Keratinocyte (primary cell): ENCODE measurements at regions not wholly inside any gene's neighbourhood (a gene's known extent, or its start where the extent isn't known, plus 50 kb on each side); places are given as distances from the start of the nearest gene placed in this dataset.

Experiments used
- DNase-seq: peaks from one replicate; pipeline ENCODE4 v3.0.0-alpha.2; 2011; ENCODE audit warnings: low read depth, missing footprints, low spot score
- FAIRE-seq: peaks from 2 replicates; lab custom pipeline; 2011; peaks lifted over from hg19 to GRCh38; lab: Jason Lieb, UNC
- H2AFZ ChIP-seq: 2 replicates; pipeline ENCODE4 v1.6.0; 2012; ENCODE audit warnings: low read length, control low read depth, inconsistent platforms; ENCODE audit not compliant: control insufficient read depth
- H3K27ac ChIP-seq: 2 replicates; pipeline ENCODE4 v1.5.1; 2011; ENCODE audit warnings: low read length; ENCODE audit not compliant: control insufficient read depth, insufficient read depth
- H3K27me3 ChIP-seq: 3 replicates; pipeline ENCODE4 v1.6.0; 2011; ENCODE audit warnings: low read length; ENCODE audit not compliant: control insufficient read depth, insufficient read depth; ENCODE audit errors: extremely low read depth
- H3K36me3 ChIP-seq, 2 experiments: 2 replicates in 1 of 2; 3 replicates in 1 of 2; pipeline ENCODE4 v1.5.1; 2011; ENCODE audit warnings: low read length in 2 of 2, mild to moderate bottlenecking in 1 of 2; ENCODE audit not compliant: control insufficient read depth in 2 of 2, insufficient read depth in 2 of 2; ENCODE audit errors: extremely low read depth in 1 of 2
- H3K4me1 ChIP-seq: 3 replicates; pipeline ENCODE4 v1.5.1; 2011; ENCODE audit warnings: low read length; ENCODE audit not compliant: control insufficient read depth, insufficient read depth; ENCODE audit errors: extremely low read depth
- H3K4me2 ChIP-seq: 3 replicates; pipeline ENCODE4 v1.6.0; 2011; ENCODE audit warnings: low read depth, low read length; ENCODE audit not compliant: control insufficient read depth, insufficient read depth; ENCODE audit errors: extremely low read depth
- H3K4me3 ChIP-seq, 3 experiments: fragments of 200-600 bp in 1 of 3; sonication (generic) in 1 of 3; 2 replicates in 2 of 3; 3 replicates in 1 of 3; pipeline ENCODE4 v1.5.1; 2011 to 2016; ENCODE audit warnings: low read length in 3 of 3, mild to moderate bottlenecking in 3 of 3, control low read depth in 2 of 3, inconsistent platforms in 1 of 3, low read depth in 1 of 3, mixed read lengths in 1 of 3, mixed run types in 1 of 3, moderate library complexity in 1 of 3; ENCODE audit not compliant: control insufficient read depth in 2 of 3, insufficient read depth in 2 of 3; ENCODE audit errors: extremely low read depth in 1 of 3
- H3K79me2 ChIP-seq: 2 replicates; pipeline ENCODE4 v1.6.0; 2012; ENCODE audit warnings: low read length; ENCODE audit not compliant: control insufficient read depth, insufficient read depth
- H3K9ac ChIP-seq: 3 replicates; pipeline ENCODE4 v1.6.0; 2011; ENCODE audit warnings: low read length; ENCODE audit not compliant: control insufficient read depth, insufficient read depth; ENCODE audit errors: extremely low read depth
- H3K9me1 ChIP-seq: 3 replicates; pipeline ENCODE4 v1.6.0; 2011; ENCODE audit warnings: low read length; ENCODE audit not compliant: control insufficient read depth, insufficient read depth; ENCODE audit errors: extremely low read depth
- H3K9me3 ChIP-seq: 2 replicates; pipeline ENCODE4 v1.5.1; 2012; ENCODE audit warnings: low read depth, low read length; ENCODE audit not compliant: control insufficient read depth
- H4K20me1 ChIP-seq: 3 replicates; pipeline ENCODE4 v1.6.0; 2011; ENCODE audit warnings: low read length; ENCODE audit not compliant: control insufficient read depth, insufficient read depth; ENCODE audit errors: extremely low read depth
- EZH2 ChIP-seq: IDR thresholded peaks from one replicate; pipeline ENCODE4 v1.6.1; 2012; ENCODE audit warnings: inconsistent platforms, mild to moderate bottlenecking, low read length, moderate library complexity
- dilution Hi-C: fragments of 300-500 bp; cut with MboI; formaldehyde crosslinking; loops from one replicate; pipeline ENCODE4 v1.7.0; 2020; ENCODE audit warnings: low sequenced_read_pairs; ENCODE audit not compliant: extremely low pct_ligation_motif_present
- TF ChIP-seq, protein P1 (sequence below), 3 experiments: IDR thresholded peaks in 1 of 3; conservative IDR thresholded peaks in 1 of 3; optimal IDR thresholded peaks in 1 of 3; 2 replicates in 2 of 3; 3 replicates in 1 of 3; pipeline versions ENCODE3 to v1.5.1; 2011; ENCODE audit warnings: low read length in 3 of 3, mild to moderate bottlenecking in 3 of 3, moderate library complexity in 2 of 3, control low read depth in 1 of 3, inconsistent platforms in 1 of 3; ENCODE audit not compliant: insufficient read depth in 2 of 3; ENCODE audit errors: extremely low read depth in 1 of 3

GRCh38 chrX:96176921-96177320 is 507.7 kb upstream of the DIAPH2 start:
- Histone ChIP-seq H3K9me1 (no peaks in the 10 kb centered on the region), H2AFZ (no peak overlapping the region), H4K20me1 (no peaks in the 10 kb centered on the region), H3K9me3 (no peaks in the 10 kb centered on the region), H3K4me2 (no peak overlapping the region), H3K9ac (no peak overlapping the region), H3K27ac (no peak overlapping the region), H3K4me3 (no peak overlapping the region), H3K27me3 (no peaks in the 10 kb centered on the region), H3K36me3 (no peaks in the 10 kb centered on the region), H3K79me2 (no peaks in the 10 kb centered on the region), H3K4me1 (peaks cover 2% of the 10 kb centered on the region)
- TF ChIP-seq EZH2: no peak
- TF ChIP-seq, protein P1, sequence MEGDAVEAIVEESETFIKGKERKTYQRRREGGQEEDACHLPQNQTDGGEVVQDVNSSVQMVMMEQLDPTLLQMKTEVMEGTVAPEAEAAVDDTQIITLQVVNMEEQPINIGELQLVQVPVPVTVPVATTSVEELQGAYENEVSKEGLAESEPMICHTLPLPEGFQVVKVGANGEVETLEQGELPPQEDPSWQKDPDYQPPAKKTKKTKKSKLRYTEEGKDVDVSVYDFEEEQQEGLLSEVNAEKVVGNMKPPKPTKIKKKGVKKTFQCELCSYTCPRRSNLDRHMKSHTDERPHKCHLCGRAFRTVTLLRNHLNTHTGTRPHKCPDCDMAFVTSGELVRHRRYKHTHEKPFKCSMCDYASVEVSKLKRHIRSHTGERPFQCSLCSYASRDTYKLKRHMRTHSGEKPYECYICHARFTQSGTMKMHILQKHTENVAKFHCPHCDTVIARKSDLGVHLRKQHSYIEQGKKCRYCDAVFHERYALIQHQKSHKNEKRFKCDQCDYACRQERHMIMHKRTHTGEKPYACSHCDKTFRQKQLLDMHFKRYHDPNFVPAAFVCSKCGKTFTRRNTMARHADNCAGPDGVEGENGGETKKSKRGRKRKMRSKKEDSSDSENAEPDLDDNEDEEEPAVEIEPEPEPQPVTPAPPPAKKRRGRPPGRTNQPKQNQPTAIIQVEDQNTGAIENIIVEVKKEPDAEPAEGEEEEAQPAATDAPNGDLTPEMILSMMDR (optimal IDR thresholded peaks at IDR 0.05 in 1 of 3, IDR thresholded peaks at IDR 0.05 in 1 of 3, conservative IDR thresholded peaks at IDR 0.05 in 1 of 3; ENCODE audit: extremely low read depth in 1 of 3, insufficient read depth in 2 of 3, low read length in 3 of 3): no peak
- dilution Hi-C loops: no loop called here
- FAIRE-seq (no peak), DNase-seq (no peak)

- no peaks in the 10 kb centered on the region for H3K9me3 ChIP-seq
- FAIRE-seq: no peak
Observed at GRCh38 chrX:96181605-96182004, 503.0 kb upstream of the DIAPH2 start.

More at GRCh38 chrX:96181605-96182004, 503.0 kb upstream of the DIAPH2 start:
- DNase-seq: no peak
- no peaks in the 10 kb centered on the region for H4K20me1 ChIP-seq
- H3K4me3 ChIP-seq: no peak overlapping the region
- no peaks in the 10 kb centered on the region for H3K79me2 ChIP-seq
- peak overlapping the region; percentile 81 for H2AFZ ChIP-seq
- H3K27me3 ChIP-seq: no peaks in the 10 kb centered on the region
- dilution Hi-C loops: no loop called here
- no peaks in the 10 kb centered on the region for H3K9me1 ChIP-seq
- H3K27ac ChIP-seq: no peak overlapping the region
- TF ChIP-seq, protein P1 (optimal IDR thresholded peaks at IDR 0.05 in 1 of 3, IDR thresholded peaks at IDR 0.05 in 1 of 3, conservative IDR thresholded peaks at IDR 0.05 in 1 of 3; ENCODE audit: extremely low read depth in 1 of 3, insufficient read depth in 2 of 3, low read length in 3 of 3): no peak
- no peak for TF ChIP-seq EZH2
- peaks cover 2% of the 10 kb centered on the region for H3K4me1 ChIP-seq
- H3K9ac ChIP-seq: no peak overlapping the region
- H3K4me2 ChIP-seq: no peak overlapping the region
- H3K36me3 ChIP-seq: no peaks in the 10 kb centered on the region
